ENCODE measurements at regions not wholly inside any gene's neighbourhood (a gene's known extent, or its start where the extent isn't known, plus 50 kb on each side); places are given as distances from the start of the nearest gene placed in this dataset.

DNA sequence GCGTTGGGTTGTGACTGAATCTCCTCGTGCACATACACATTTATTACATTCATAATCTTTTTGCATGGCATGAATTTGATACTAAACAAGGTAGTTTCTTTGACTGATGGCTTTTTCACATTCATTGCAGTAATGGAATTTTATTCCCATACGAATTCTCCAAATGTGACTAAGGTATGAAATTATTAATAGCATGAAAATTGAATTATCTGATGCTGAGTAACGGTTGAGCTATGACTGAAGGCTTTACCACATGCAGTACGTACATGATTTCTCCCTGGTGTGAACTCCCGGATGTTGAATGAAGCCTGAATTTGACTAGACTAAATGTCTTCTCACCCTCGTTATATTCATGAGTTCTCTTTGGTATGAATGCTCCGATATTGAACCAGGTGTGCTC is 104.4 kb upstream of the C1GALT1 start:
- TF ChIP-seq CTCF (conservative IDR thresholded peaks at IDR 0.05) (no peak), ZFX (IDR thresholded peaks at IDR 0.05) (no peak)

GRCh38 chr7:7080802-7081201 is 101.5 kb upstream of the C1GALT1 start:
- TF ChIP-seq CTCF (conservative IDR thresholded peaks at IDR 0.05) (no peak), ZFX (IDR thresholded peaks at IDR 0.05) (no peak)

More for the DNA sequence above, 104.4 kb upstream of the C1GALT1 start:
- H3K27ac ChIP-seq, result no peak overlapping the region

GRCh38 chr7:7090460-7090859 is 91.9 kb upstream of the C1GALT1 start:
- TF ChIP-seq ZFX (IDR thresholded peaks at IDR 0.05) (no peak), CTCF (conservative IDR thresholded peaks at IDR 0.05) (no peak)
- H3K27ac ChIP-seq, result no peak overlapping the region

More at GRCh38 chr7:7080802-7081201, 101.5 kb upstream of the C1GALT1 start:
- no peak overlapping the region for H3K27ac ChIP-seq

DNA sequence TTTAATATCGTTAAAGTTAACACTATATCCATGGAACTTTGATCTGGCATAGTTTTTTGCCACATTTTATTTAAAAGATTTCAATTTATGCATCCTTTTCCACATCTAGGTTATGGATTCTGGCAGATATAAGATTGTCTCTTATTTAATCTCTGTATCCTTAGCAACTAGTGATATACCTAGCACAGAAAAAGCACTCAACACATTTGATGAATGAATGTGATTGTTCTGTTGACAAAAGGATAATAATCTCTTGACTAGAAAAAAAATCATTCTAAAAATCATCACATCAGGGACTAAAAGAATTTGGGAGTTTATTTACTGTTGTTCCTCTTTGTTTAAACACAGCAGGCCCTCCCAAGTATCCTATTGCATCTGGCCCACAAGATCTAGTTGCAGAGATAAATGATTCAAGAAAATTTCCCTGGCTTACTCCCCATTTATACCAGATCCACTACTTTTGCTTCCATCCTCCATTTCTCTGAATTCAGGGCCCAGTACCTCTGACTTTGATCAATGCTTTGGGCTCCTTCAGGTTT is 84.0 kb upstream of the C1GALT1 start:
- no peak overlapping the region; the same call in 1 of the 2 replicates for H3K27ac ChIP-seq
- TF ChIP-seq ZFX (IDR thresholded peaks at IDR 0.05), result no peak
- no peak for TF ChIP-seq CTCF (conservative IDR thresholded peaks at IDR 0.05)

GRCh38 chr7:7099584-7100014 is 82.7 kb upstream of the C1GALT1 start:
- no peak for TF ChIP-seq CTCF (conservative IDR thresholded peaks at IDR 0.05)
- H3K27ac ChIP-seq, result peak overlapping the region; percentile 44; the same call in 1 of the 2 replicates

GRCh38 chr7:7100432-7100849 is 81.9 kb upstream of the C1GALT1 start:
- H3K27ac ChIP-seq, result peak overlapping the region; percentile 44
- TF ChIP-seq ZFX (IDR thresholded peaks at IDR 0.05), result no peak
- no peak for TF ChIP-seq CTCF (conservative IDR thresholded peaks at IDR 0.05)

DNA sequence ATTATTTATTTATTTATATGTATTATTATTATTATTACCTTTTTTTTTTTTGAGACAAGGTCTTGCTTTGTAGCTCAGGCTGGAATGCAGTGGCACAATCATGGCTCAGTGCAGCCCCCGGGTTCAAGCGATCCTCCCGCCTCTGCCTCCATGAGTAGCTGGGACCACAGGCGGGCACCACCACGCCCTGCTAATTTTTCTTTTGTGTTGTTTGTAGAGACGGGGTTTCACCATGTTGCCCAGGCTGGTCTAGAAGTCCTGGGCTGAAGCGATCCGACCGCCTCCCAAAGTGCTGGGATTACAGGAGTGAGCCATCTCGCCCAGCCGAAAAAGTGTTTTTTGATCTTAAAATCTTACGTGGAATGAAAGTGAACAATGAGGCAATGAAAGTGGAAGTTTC is 79.4 kb upstream of the C1GALT1 start:
- TF ChIP-seq CTCF (conservative IDR thresholded peaks at IDR 0.05) (no peak), ZFX (IDR thresholded peaks at IDR 0.05) (no peak)
- no peak overlapping the region for H3K27ac ChIP-seq
